Peyer's patch (tissue), 4 donors: ENCODE measurements at regions not wholly inside any gene's neighbourhood (a gene's known extent, or its start where the extent isn't known, plus 50 kb on each side); places are given as distances from the start of the nearest gene placed in this dataset.

Source experiments
- DNase-seq, 3 donors: peaks; one replicate each; pipeline ENCODE4 v3.0.0-alpha.2; 2017 to 2019
- H3K27ac ChIP-seq, 4 donors: fragments of 200-600 bp; sonication (generic); one replicate each; pipeline ENCODE4 v1.5.1; 2016 to 2019
- H3K27me3 ChIP-seq, 2 donors: fragments of 200-600 bp; sonication (generic); one replicate each; pipeline ENCODE4 v1.5.1; 2019
- H3K36me3 ChIP-seq, 3 donors: fragments of 200-600 bp; sonication (generic); one replicate each; pipeline ENCODE4 v1.5.1; 2016 to 2019
- H3K4me1 ChIP-seq, 4 donors: fragments of 200-600 bp; sonication (generic); one replicate each; pipeline ENCODE4 v1.5.1; 2016 to 2019
- H3K4me3 ChIP-seq, 4 donors: fragments of 200-600 bp; sonication (generic); 1 replicate in 3 of 4; 2 replicates in 1 of 4; pipeline ENCODE4 v1.5.1; 2016 to 2019; ENCODE audit warnings: mild to moderate bottlenecking in 1 of 4
- H3K9me3 ChIP-seq, 4 donors: fragments of 200-600 bp; sonication (generic); one replicate each; pipeline ENCODE4 v1.5.1; 2016 to 2019; ENCODE audit warnings: mild to moderate bottlenecking in 1 of 4
- CTCF ChIP-seq, 6 experiments: fragments of 450-650 bp in 4 of 6; fragments of 200-600 bp in 2 of 6; sonication (generic) in 1 of 6; IDR thresholded peaks; one replicate each; pipeline ENCODE4 v1.5.1; 2017 to 2019; ENCODE audit warnings: antibody characterized with exemption in 6 of 6, mild to moderate bottlenecking in 3 of 6, moderate library complexity in 1 of 6
- POLR2A ChIP-seq, 2 donors: fragments of 450-650 bp; IDR thresholded peaks; one replicate each; pipeline ENCODE4 v1.5.1; 2017; ENCODE audit warnings: antibody characterized with exemption in 2 of 2, mild to moderate bottlenecking in 2 of 2, moderate library complexity in 2 of 2

GRCh38 chr9:78505546-78505945, 208.6 kb downstream of the PSAT1 start:
- TF ChIP-seq POLR2A (IDR thresholded peaks at IDR 0.05) (no peak), CTCF (IDR thresholded peaks at IDR 0.05) (no peak)
- no peaks in the 10 kb centered on the region for H3K9me3 ChIP-seq
- no peak for DNase-seq
- no peaks in the 10 kb centered on the region for H3K4me1 ChIP-seq
- H3K4me3 ChIP-seq = no peak overlapping the region
- no peaks in the 10 kb centered on the region for H3K27me3 ChIP-seq
- H3K36me3 ChIP-seq = no peaks in the 10 kb centered on the region
- H3K27ac ChIP-seq = no peak overlapping the region

- Histone ChIP-seq H3K9me3 (no peaks in the 10 kb centered on the region), H3K4me1 (no peaks in the 10 kb centered on the region), H3K36me3 (no peaks in the 10 kb centered on the region), H3K27me3 (no peaks in the 10 kb centered on the region), H3K4me3 (no peak overlapping the region), H3K27ac (no peak overlapping the region)
- TF ChIP-seq POLR2A (IDR thresholded peaks at IDR 0.05) (no peak), CTCF (IDR thresholded peaks at IDR 0.05) (no peak)
- DNase-seq = no peak
Measured at GRCh38 chr9:78507037-78507436, 210.1 kb downstream of the PSAT1 start.

GRCh38 chr9:78510035-78510434, 213.1 kb downstream of the PSAT1 start:
- Histone ChIP-seq H3K27ac (no peak overlapping the region), H3K4me1 (no peaks in the 10 kb centered on the region), H3K27me3 (no peaks in the 10 kb centered on the region), H3K4me3 (no peak overlapping the region), H3K9me3 (no peaks in the 10 kb centered on the region), H3K36me3 (no peaks in the 10 kb centered on the region)
- DNase-seq = no peak
- no peak for TF ChIP-seq CTCF (IDR thresholded peaks at IDR 0.05)
- TF ChIP-seq POLR2A (IDR thresholded peaks at IDR 0.05) = no peak

- Histone ChIP-seq H3K27me3 (no peaks in the 10 kb centered on the region), H3K9me3 (no peaks in the 10 kb centered on the region), H3K27ac (no peak overlapping the region), H3K4me3 (no peak overlapping the region), H3K4me1 (no peaks in the 10 kb centered on the region), H3K36me3 (no peaks in the 10 kb centered on the region)
- DNase-seq = no peak
- no peak for TF ChIP-seq POLR2A (IDR thresholded peaks at IDR 0.05)
- TF ChIP-seq CTCF (IDR thresholded peaks at IDR 0.05) = no peak
Measured at GRCh38 chr9:78515108-78515507, 218.2 kb downstream of the PSAT1 start.

- Histone ChIP-seq H3K4me3 (no peak overlapping the region), H3K4me1 (no peaks in the 10 kb centered on the region), H3K36me3 (no peaks in the 10 kb centered on the region), H3K9me3 (no peaks in the 10 kb centered on the region), H3K27ac (no peak overlapping the region), H3K27me3 (no peaks in the 10 kb centered on the region)
- TF ChIP-seq CTCF (IDR thresholded peaks at IDR 0.05) (no peak), POLR2A (IDR thresholded peaks at IDR 0.05) (no peak)
- DNase-seq = no peak
Measured at GRCh38 chr9:78519786-78520185, 222.9 kb downstream of the PSAT1 start.

- no peak overlapping the region for H3K4me3 ChIP-seq
- no peak overlapping the region for H3K27ac ChIP-seq
- TF ChIP-seq POLR2A (IDR thresholded peaks at IDR 0.05) (no peak), CTCF (IDR thresholded peaks at IDR 0.05) (no peak)
- H3K27me3 ChIP-seq = no peaks in the 10 kb centered on the region
- DNase-seq = no peak
- no peaks in the 10 kb centered on the region for H3K9me3 ChIP-seq
- no peaks in the 10 kb centered on the region for H3K4me1 ChIP-seq
- H3K36me3 ChIP-seq = no peaks in the 10 kb centered on the region
Measured at GRCh38 chr9:78521680-78522079, 224.8 kb downstream of the PSAT1 start.
